DMS114 treated with DMSO at 0.1 percent for 48 hours (cell line): ENCODE measurements at regions not wholly inside any gene's neighbourhood (a gene's known extent, or its start where the extent isn't known, plus 50 kb on each side); places are given as distances from the start of the nearest gene placed in this dataset.
"Not testable (repeated sequence)": the region's sequence is repeated elsewhere in the genome, so short reads cannot be mapped to it uniquely, and the experiment has no call there.

ENCODE experiments used
- DNase-seq: peaks from one replicate; lab custom pipeline; 2025; ENCODE audit not compliant: unreplicated experiment; lab: John Stamatoyannopoulos, UW

DNA sequence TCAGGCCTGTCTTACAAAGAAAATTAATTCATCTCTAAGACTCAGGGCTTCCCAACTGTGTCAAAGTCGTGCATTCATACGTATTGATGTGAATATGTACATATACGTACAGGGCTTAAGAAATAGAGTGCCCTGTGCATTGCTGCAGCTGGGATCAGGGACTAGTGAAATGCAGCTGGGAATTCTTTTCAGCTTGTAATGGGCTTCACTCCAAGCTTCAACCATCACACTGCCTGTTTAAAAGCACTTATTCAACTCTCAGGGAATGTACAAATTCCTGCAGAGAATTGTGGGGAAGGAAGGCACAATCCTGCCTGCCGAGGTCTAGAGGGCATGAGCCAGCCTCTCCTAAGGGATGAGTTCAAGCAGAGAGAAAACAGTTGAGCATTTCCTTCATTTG is 59.6 kb upstream of the MAN2A1 start:
- no peak for DNase-seq

GRCh38 chr5:109628591-109628990 is 61.1 kb upstream of the MAN2A1 start:
- no peak for DNase-seq

DNA sequence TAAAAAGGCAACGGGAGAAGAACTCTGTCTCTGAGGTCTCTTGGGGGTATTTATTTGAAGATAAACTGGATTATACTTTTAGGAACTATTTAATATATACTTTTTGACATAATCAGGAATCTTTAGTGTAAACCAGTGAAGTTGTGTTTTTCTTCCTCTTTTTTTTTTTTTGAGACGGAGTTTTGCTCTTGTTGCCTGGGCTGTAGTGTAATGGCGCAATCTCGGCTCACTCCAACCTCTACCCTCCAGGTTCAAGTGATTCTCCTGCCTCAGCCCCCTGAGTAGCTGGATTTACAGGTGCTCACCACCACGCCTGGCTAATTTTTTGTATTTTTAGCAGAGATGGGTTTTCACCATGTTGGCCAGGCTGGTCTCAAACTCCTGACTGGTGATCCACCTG is 68.5 kb upstream of the MAN2A1 start:
- not testable (repeated sequence) for DNase-seq

GRCh38 chr5:109620651-109621050 is 69.1 kb upstream of the MAN2A1 start:
- no peak for DNase-seq

DNA sequence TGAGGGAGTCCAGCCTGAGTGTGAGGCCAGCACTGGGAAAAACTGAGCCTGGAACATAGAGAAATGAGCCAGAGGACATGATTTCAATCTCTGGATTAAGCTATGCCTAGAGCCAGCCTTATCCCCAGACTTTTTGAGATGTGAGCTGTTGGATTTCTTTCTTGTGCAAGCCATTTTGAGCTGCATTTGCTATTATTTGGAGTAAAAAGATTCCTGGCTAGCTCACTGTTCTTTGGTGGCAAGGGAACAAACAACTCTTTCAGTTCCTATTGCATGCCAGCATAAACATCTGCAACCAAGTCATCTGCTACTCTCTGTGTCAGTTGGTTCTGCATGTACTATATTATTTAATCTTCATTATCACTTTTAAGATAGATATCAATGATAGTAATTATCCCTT is 70.1 kb upstream of the MAN2A1 start:
- DNase-seq, result no peak

GRCh38 chr5:109619021-109619460 is 70.7 kb upstream of the MAN2A1 start:
- no peak for DNase-seq

GRCh38 chr5:109614981-109615380 is 74.7 kb upstream of the MAN2A1 start:
- no peak for DNase-seq

DNA sequence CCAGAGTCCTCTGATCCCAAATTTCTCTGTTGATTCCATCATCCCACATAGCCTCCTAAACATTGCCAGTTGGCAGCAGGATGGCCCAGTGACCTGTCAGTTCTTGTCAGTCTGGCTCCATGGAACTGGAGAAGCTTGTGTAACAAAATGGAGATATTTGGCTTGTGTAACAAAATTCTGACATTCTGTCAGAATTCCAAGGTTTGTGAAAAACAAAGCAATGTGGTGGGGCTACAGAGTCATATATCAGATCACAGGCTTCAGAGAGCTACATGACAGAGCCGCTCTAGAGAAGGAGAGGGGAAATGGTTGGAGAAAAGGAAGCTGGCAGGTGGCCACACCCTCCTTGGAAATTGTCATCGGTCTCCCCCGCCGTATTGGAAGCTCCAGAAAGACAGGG is 75.4 kb upstream of the MAN2A1 start:
- DNase-seq, result no peak

DNA sequence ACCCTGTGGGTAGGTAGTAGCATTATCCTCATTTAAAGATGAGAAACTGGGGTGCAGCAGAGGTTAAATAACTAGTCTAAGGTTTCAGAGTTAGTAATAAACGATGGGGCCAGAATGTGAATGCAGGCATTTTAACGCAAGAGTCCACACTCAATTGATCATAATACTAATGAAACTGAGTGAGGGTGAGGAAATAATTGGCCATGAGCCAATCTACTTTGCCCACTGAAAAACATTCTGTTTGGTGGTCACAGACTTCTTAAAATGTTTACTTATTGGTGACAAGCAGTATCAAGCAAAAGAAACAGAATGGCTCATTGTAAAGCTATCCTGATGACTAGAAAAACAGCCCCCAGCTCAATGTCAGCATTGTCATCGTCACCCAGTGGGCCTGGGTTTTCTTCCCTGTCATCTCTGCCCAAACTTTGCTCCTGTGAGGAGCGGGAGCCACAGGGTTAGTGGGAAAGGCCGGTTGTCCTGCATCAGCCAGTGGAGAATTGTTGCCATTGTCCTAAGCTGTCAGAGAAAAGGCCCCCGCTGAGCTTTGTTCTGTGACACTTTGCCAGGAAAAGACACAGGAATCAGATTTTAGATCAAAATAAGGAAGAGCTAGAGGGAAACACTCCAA is 77.3 kb upstream of the MAN2A1 start:
- no peak for DNase-seq

DNA sequence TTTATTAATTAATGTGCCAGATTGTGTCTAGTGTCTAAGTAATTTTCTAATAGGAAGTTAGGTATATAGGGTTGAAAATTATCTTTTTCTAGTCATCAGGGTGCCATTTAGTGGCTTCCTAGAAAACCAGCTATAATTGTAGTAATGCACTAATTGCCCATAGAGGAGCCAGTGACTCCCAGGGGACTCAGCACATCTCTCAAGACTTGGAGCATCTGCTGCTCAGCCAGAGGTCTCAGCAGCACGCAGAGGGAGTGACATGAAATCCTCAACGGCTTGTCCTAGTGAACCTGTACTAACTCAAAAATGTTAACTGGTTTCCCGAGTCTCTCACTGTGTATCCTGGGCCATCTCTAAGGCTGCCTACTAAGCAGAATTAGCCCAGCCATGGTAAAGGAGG is 78.2 kb upstream of the MAN2A1 start:
- no peak for DNase-seq

GRCh38 chr5:109611061-109611460 is 78.7 kb upstream of the MAN2A1 start:
- DNase-seq, result no peak

DNA sequence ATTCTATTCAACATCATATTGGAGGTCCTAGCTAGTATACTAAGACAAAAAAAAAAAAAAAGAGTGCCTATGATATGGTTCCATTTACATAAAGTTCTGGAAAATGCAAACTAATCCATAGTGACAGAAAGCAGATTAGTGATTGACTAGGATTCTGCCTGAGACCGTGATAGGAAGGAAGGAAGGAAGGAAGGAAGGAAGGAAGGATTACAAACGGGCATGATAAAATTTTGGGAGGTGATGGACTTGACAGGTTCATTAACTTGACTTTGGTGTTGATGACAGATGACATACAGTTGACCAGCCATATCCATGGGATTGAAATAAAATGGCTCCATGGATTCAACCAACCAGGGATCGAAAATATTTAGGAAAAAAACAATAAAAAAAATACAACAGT is 79.1 kb upstream of the MAN2A1 start:
- no peak for DNase-seq

DNA sequence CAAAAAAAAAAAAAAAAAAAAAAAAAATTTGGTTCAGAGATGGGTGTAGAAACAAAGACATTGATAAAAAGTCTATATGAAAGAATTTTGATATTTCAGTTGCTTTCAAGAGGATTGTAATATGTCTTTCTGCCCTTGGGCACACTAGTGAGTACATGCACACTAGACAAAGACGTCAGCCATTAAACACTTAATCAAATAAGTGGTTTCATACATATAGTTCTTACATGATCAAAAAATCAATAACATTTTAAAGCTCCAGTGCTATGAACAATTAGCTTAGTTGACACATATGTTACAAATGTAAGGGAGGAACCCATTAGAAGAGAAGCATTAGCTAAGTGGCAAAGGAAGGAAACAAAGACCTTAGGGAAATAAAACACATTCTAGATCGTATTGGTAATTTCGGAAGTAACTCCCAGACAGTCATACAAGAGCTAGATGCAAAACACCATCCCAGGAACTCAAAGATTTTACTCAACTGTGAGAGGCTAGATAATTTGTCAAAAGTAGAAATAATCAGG is 84.5 kb upstream of the MAN2A1 start:
- DNase-seq, result no peak

- DNase-seq, result no peak
These were observed 85.0 kb upstream of the MAN2A1 start for GRCh38 chr5:109604758-109605157.

DNA sequence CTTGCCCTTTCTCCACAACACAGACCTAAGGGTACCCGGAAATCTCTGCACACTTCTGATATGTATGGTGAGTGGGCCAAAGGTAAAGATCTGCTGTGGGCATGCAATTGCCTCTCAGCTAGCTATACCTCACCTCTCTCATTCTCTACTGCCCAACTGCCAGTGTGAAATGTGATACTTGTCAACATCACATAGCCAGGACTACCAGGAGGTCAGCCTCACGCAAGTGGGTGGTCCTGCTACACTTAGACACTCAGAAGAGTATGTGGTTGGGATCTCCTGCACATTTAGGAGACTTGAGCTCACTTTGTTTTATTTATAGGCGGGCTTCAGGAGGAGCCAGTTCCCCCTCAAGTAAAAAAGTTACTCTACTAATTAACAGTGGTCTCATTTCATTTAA is 88.0 kb upstream of the MAN2A1 start:
- no peak for DNase-seq

DNA sequence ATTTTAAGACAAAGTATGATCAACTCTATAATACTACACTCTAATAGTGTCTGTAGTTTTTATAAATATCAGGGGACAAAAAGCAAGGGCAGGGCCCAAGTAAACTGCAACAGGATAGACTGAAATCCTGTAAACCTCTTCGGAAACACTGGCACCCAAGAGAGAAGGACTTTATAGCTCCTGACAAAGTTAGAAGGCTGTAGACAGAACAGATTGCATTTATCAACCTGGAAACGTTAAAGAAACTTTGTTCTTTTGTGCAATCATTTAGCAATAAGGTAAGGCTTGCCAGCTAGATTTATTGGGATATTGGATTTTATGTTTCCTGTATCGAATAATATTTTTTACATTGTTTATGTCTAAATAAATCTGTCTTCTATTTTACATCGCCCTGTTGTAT is 91.8 kb upstream of the MAN2A1 start:
- DNase-seq, result no peak

- DNase-seq, result no peak
These were observed 95.5 kb upstream of the MAN2A1 start for GRCh38 chr5:109594217-109594616.

- no peak for DNase-seq
These were observed 98.9 kb upstream of the MAN2A1 start for GRCh38 chr5:109590799-109591198.

- DNase-seq, result no peak
These were observed 99.7 kb upstream of the MAN2A1 start for GRCh38 chr5:109589986-109590385.

GRCh38 chr5:109589239-109589638 is 100.5 kb upstream of the MAN2A1 start:
- DNase-seq, result no peak

GRCh38 chr5:109588281-109589035 is 101.3 kb upstream of the MAN2A1 start:
- DNase-seq, result no peak

DNA sequence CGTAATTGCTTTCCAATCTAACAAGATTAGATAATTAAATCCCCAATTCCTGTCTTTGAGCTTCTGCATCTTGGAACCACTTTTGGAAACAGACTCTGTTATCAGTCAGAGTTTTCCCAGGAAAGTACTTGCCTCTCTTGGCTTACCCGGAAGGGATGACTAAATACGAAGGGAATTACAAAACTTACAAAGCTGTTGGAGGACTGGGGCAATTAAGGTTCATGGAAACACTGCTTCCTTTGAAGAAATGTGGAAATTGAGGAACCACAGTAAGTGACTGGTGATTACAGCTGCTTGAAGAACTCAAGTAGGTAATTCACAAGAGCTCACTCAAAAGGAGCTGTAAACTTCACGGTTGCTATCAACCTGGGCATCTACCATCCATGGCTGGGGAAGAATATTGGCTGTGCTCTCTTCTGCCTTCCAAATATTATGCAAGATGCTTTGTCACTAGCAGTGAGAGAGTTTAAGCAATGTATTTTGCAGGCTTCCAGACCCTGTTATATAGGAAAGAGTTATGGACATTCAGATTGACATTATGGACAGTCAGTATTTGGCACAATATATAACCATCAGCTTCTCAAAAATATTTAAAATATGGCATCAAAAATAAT is 104.6 kb upstream of the MAN2A1 start:
- DNase-seq, result no peak
